Fibroblast of the conjunctiva (primary cell): ENCODE measurements at regions not wholly inside any gene's neighbourhood (a gene's known extent, or its start where the extent isn't known, plus 50 kb on each side); places are given as distances from the start of the nearest gene placed in this dataset.
A peak's percentile ranks its signal among the peaks of the same experiment; 100 is the strongest.

Experiments used
- DNase-seq: peaks from one replicate; pipeline ENCODE4 v3.0.0-alpha.2; 2010; ENCODE audit warnings: low read depth

- no peak for DNase-seq
Observed at GRCh38 chr18:67650686-67651385, 134.3 kb upstream of the DSEL start.

- DNase-seq: no peak
Observed at GRCh38 chr18:67646890-67647289, 130.4 kb upstream of the DSEL start.

- DNase-seq: no peak
Observed at GRCh38 chr18:67644226-67644625, 127.7 kb upstream of the DSEL start.

DNA sequence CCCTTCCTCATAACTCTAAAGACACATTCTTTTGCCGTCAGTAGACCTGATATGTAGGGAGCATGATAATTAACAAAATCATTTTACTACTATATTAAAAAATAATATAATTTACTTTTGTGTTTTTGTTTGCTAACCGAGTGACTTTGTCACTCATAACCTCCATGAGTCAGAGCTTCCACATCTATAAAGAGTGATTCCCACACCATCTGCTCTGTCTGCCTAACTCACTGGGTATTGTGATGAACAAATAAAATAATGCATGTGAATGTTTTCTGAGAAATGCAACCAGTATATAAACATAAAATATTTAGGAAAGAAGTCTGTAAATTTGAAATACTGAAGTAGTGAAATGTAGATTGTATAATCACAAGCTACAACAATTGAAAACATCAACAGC lies 123.4 kb upstream of the DSEL start:
- DNase-seq: no peak

DNA sequence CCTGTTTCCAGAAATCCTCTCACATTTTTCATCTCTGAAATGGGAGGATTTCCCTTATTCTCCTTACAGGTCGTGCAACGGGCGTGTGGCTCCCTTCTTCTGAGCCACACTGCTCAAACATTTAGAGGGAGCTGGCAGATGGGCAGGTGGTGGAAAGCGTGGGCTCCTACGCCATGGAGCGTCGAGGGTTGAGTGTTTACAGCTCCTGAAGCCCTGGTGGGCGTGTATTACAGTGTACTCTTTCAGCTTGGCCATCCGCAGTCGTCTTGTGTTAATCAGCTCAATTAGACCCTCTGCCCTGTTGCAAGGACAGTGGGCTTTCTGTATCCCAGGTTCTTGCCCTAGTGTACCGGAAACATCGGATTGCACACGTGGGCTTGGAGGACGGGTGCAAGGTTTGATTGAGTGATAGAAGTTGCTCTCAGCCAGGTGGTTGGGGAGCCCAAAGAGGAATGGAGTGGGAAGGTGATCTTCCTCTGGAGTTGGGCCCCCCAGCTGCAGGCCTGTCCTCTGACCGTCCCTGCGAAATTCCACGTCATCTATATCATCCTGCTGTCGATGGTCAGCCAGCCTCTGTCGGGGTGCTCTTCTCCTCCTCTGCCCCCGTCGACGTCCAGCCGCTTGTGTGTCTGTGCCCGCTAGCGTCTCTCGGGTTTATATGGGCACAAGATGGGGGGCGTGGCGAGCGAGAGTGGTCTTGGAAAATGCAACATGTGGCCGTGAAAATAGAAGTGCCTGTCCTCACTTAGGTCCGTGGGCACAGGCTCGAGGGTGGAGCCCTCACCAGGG lies 120.3 kb upstream of the DSEL start:
- no peak for DNase-seq

GRCh38 chr18:67634631-67635338 lies 118.3 kb upstream of the DSEL start:
- DNase-seq: no peak

- no peak for DNase-seq
Observed at GRCh38 chr18:67633939-67634338, 117.4 kb upstream of the DSEL start.

DNA sequence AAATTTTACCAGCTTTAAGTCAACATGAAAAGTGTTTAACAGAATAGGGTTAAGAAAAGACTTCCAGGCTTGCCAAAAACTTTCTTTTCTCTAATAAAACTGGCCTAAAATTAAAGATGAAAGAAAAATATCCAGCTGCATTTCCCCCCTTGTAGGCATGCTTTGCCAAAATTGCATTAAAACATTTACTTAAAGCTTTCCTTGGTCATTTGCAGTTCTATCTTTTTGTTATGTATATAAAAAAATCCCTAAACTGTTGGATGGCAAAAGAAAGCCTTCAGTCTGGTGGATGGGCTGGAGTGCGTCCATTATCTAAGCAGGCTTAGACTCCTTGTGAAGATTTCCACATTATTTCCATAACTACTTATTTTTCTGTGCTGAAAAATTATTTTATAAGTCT lies 105.4 kb upstream of the DSEL start:
- DNase-seq: no peak

DNA sequence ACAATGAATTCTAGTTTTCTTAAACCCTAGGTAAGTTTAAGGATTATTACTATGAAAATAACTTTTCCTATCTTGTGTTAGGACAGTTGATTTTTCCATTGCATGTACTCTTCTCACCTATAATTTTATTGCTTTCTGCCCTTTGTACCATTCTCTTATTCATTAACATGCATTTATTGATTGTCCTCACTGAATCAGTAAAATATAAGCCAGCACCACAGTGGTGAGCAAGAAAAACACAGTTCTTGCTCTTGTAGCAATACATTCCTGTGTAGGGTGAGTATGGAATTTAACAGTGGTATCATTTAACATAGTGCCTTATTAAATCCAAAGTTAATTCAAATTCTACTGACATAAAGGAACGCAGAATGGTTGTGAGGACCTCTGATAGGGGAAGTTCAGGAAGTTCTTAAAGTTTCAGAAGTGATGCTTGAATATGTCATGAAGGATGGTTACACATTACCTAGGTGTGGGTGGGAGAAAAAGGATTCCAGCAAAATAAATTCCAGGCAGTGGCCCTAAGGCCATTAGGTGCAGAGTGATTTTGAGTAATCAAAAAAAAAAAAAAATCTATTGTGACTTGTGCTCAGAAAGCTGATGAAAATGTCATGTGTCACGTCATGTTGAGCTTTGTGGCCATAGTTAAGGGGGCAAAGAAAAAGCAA lies 104.7 kb upstream of the DSEL start:
- DNase-seq: no peak

DNA sequence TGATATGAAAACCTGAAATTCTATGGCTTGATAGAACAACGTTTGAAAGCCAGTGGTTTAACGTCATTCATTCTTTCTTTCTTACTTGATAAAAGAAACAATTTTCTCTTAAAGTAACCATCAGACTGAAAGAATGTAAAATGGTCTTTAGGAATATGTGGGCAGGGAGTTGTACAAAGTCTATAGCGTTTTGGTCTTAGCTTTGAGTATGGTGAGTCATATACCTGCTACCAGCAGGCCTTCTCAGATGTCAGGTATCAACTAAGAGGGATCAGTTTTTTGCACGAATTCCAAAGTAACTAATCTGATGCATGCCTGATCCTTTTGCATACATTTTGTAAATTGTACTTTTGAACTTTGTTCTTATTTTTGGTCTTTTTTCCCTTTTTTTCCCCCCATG lies 101.5 kb upstream of the DSEL start:
- DNase-seq: no peak

DNA sequence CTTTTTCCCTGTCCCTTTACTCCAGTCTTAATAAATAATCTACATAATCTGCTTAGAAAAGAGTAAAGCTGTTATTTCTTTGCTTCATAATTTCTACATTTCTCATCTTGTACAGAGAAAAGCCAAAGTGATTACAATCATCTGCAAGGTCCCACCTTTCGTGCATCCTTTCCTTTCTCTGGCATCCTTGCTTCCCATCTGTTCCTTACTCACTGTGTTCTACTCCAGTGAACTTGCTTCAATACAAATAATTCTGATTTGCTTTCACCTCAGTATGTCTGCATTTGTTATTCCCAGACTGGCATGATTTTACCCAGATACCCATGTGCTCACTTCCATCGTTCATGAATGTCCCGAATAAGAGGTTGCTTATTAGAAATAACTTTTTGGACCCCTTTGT lies 99.4 kb upstream of the DSEL start:
- no peak for DNase-seq

GRCh38 chr18:67613731-67614130 lies 97.2 kb upstream of the DSEL start:
- DNase-seq: no peak

- no peak for DNase-seq
Observed at GRCh38 chr18:67612281-67612680, 95.8 kb upstream of the DSEL start.

DNA sequence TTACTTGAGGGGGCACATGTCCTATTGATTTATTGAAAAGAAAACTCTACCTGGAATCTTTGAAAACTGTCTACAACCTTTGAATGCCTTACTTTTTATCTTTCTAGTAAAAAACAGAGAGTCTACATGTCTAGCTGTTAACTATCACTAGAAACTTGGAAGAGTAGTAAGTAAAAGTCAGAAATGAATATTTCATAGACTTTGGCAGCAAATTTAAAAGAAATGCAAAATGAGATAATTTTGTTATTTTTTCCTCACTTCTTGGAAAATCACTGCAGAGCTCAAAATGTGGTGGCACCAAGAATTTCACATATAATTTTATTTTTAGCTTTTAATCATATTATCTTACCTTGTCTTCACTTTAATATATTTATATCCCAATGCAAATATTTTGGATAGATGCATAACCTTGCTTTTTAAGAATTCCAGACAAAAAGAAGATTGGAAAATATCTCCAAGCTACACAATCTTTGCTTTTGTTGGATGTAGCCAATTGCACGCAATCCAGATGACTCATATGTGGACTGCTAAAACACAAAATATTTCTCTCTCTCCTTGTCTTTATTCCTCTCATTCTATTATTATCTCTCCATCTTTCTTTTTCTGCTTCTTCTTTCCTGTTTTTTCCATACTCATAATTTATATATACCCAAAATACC lies 92.2 kb upstream of the DSEL start:
- DNase-seq: peak; percentile 12

- DNase-seq: no peak
Observed at GRCh38 chr18:67608191-67608590, 91.7 kb upstream of the DSEL start.

GRCh38 chr18:67600181-67601180 lies 84.0 kb upstream of the DSEL start:
- peak; percentile 14 for DNase-seq

DNA sequence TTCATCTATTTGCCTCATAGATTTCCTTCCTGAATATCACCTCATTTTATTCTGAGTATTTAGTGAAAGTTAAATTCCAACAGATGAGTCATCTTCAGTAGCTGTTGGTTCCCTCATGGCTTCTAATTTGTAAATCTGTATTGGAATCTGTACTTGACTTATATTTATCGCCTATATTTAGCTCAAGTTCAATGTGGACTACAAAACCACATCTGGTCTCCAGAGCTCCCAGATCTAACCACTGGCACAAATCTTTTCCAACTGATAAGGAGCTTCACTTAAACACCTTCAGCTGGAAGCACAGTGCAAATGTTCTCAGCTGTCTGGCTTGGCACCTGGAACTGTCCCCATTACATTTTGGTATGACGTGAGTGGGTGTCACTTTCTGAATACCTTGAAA lies 82.8 kb upstream of the DSEL start:
- DNase-seq: no peak

DNA sequence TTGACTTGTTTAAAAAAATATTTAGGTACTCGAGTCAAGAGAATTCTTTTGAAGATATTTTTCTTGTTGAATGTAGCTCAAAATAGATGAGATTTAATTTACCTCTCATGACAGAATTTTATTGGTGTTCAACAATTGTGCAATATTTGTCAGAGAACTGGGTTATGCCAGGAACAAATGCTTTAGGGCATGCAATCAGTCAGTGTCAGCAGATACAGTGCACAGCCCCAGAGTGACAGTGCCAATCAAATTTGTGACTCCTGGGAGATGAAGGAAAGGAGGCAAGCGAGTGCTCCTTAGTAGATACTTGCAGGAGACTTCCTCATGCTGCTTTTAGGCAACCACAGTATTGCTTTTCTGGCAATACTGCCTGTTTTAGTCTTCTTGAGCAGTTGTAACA lies 81.2 kb upstream of the DSEL start:
- DNase-seq: no peak

- DNase-seq: no peak
Observed at GRCh38 chr18:67596003-67596402, 79.5 kb upstream of the DSEL start.

DNA sequence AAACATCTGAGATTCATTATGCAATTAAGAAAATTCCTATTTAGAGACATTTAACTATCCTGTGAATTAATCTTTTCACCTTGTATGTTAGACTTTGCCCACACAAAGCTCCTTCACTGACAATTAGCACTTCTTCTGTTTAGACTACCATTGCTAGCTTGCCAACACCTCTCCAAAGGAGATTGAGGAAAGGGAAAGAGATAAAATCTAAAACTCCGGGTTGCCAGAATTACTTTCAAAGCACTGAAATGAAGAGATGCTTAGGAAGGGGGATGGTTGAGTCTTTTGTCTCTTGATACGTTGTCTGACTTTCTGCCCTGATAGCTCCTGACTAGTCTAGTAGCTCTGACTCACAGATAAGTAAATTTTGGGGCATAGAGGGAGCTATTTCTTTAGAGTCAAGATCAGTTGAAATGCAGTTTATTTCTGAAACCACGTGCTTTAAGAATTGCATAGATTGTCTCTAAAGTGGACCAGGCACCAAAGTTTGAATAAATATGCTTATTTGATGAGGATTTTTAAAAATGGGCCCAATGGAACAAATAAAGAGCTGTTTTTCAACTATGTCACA lies 74.1 kb upstream of the DSEL start:
- no peak for DNase-seq
